VCaP (cell line): ENCODE measurements at regions not wholly inside any gene's neighbourhood (a gene's known extent, or its start where the extent isn't known, plus 50 kb on each side); places are given as distances from the start of the nearest gene placed in this dataset.
"Not testable (repeated sequence)": the region's sequence is repeated elsewhere in the genome, so short reads cannot be mapped to it uniquely, and the experiment has no call there.

Source experiments
- H3K27ac ChIP-seq: fragments of 450-650 bp; 2 replicates; pipeline ENCODE4 v1.5.1; 2017
- CTCF ChIP-seq: fragments of 450-650 bp; conservative IDR thresholded peaks from 2 replicates; pipeline ENCODE4 v1.5.1; 2017; ENCODE audit warnings: mild to moderate bottlenecking, moderate library complexity

GRCh38 chr21:39000496-39000895 is 182.8 kb downstream of the PSMG1 start:
- no peak for TF ChIP-seq CTCF
- H3K27ac ChIP-seq: no peak overlapping the region

DNA sequence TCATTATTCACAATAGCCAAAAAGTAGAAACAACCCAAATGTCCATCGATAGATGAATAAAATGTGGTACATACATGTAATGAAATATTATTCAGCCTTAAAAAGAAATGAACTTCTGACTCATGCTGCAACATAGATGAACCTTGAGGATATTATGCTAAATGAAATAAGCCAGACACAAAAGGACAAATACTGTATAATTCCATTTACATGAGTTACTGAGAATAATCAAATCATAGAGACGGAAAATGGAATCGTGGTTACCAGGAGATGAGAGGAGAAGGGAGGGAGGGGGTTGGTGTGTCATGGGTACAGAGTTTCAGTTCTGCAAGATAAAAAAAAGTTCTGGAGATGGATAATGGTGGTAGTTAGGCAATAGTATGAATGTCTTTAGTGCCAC is 184.1 kb downstream of the PSMG1 start:
- TF ChIP-seq CTCF: no peak
- H3K27ac ChIP-seq: no peak overlapping the region

DNA sequence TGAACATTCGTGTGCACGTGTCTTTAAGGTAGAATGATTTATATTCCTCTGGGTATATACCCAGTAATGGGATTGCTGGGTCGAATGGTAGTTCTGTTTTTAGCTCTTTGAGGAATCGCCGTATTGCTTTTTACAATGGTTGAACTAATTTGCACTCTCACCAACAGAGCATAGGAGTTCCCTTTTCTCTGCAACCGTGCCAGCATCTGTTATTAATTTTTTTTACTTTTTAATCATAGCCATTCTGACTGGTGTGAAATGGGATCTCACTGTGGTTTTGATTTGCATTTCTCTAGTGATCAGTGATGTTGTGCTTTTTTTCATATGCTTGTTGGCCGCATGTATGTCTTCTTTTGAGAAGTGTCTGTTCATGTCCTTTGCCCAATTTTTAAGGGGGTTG is 185.0 kb downstream of the PSMG1 start:
- H3K27ac ChIP-seq: not testable (repeated sequence)

GRCh38 chr21:38997843-38998175 is 185.4 kb downstream of the PSMG1 start:
- H3K27ac ChIP-seq: not testable (repeated sequence)

DNA sequence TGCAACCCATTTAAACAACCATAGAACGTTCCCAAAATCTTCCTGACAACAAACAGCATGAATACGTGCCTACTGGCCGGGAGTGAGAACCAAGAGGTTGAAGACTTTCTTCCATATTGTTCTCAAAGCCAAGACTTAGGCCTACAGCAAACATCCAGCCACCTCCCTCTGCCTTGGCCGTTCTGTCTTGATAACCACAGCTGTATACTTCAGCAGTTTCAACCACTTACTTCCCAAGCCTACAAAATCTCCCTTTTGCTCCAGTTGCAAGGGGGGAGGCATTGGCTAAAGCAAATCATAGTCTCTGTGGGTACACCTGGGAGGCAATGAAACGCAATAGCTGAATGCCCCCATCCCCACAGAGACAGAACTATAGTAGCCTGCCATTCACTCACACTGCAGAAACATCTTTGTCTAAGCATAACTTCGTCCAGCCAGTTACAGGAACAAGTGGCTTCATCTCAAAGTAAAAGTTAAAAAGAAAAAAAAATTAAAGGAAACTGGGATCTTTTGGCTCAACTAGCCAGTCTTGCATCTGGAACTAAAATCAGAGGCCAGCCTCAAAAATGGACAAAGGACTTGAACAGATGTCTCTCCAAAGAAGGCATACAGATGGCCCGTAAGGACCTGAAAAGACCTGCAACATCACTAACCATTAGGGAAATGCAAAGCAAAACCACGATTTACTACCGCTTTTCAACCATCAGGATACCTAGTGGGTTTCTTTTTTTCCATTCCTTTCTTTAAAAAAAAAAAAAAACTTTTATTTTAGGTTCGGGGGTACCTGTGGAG is 186.0 kb downstream of the PSMG1 start:
- H3K27ac ChIP-seq: no peak overlapping the region
- no peak for TF ChIP-seq CTCF

- no peak overlapping the region for H3K27ac ChIP-seq
These were observed 186.9 kb downstream of the PSMG1 start for GRCh38 chr21:38996355-38996754.

DNA sequence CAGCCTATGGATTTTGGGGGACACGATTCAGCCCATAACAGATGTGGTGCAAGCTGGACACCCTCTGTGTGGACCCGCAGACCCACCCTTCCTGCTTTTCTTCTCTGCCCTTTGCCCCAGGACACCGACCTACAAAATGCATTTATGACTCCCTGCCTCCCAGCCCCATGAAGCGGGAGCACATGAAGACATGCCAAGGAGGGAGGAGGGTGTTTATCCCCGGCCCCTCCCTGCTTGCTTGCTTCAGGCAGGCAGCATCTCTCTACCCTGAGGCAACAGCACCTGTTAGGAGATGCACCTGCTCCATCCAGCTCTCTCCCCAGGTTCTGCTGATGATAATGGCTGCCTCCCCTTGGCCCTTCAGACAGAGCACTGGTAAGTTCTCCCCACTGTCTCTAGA is 187.5 kb downstream of the PSMG1 start:
- no peak overlapping the region for H3K27ac ChIP-seq
- TF ChIP-seq CTCF: no peak

More at GRCh38 chr21:38996355-38996754, 186.9 kb downstream of the PSMG1 start:
- no peak for TF ChIP-seq CTCF

DNA sequence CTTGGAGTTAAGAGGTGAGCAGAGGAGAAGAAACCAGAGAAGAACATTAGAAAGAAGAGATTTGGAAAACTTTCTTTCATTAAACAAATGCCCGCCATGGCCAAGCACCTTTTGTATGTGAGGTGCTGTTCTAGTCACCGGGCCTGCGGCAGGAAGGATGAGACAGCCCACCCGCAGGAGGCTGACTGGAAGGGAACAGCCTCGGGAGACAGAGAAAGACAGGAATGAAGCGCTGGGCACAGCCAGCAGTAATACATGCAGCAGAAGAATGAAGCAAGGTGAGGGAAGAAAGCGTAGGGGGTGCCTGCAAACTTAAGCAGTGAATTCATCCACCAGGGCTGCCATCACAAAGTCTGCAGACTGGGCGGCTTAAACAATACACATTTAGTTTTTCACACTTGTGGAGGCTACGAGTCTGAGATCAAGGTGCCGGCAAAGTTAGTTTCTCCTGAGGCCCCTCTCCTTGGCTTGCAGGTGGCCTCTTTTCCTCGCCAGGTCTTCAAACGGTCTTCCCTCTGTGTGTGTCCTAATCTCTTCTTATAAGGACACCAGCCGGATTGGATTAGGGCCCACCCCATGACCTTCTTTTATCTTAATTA is 188.1 kb downstream of the PSMG1 start:
- TF ChIP-seq CTCF: no peak
- H3K27ac ChIP-seq: no peak overlapping the region
